ENCODE measurements at regions not wholly inside any gene's neighbourhood (a gene's known extent, or its start where the extent isn't known, plus 50 kb on each side); places are given as distances from the start of the nearest gene placed in this dataset.
A peak's percentile ranks its signal among the peaks of the same experiment; 100 is the strongest.

GRCh38 chr10:29851241-29851640 lies 208.1 kb downstream of the JCAD start:
- Mint-ChIP-seq H3K27me3 (peaks cover 6% of the 10 kb centered on the region in 2 donors), H3K36me3 (peaks cover 0 to 5% (median 0%) of the 10 kb centered on the region in 3 donors), H3K9me3 (no peaks in the 10 kb centered on the region), H3K4me3 (no peak overlapping the region), H3K27ac (no peak overlapping the region), H3K4me1 (no peaks in the 10 kb centered on the region)
- ChIA-PET POLR2A (no interaction called here), CTCF (no interaction called here)
- H3K27ac ChIP-seq (ENCODE audit: low read depth, low read length): no peak overlapping the region
- no peaks in the 10 kb centered on the region for H3K9me3 ChIP-seq (ENCODE audit: low read length)
- H3K4me3 ChIP-seq (ENCODE audit: low read length): no peak overlapping the region
- H3K4me1 ChIP-seq (ENCODE audit: insufficient read depth, low read length): no peaks in the 10 kb centered on the region
- no peaks in the 10 kb centered on the region for H3K36me3 ChIP-seq (ENCODE audit: insufficient read depth, low read length)
- H3K27me3 ChIP-seq (ENCODE audit: insufficient read depth, low read length, poor library complexity, severe bottlenecking): no peaks in the 10 kb centered on the region
- no peak for DNase-seq

DNA sequence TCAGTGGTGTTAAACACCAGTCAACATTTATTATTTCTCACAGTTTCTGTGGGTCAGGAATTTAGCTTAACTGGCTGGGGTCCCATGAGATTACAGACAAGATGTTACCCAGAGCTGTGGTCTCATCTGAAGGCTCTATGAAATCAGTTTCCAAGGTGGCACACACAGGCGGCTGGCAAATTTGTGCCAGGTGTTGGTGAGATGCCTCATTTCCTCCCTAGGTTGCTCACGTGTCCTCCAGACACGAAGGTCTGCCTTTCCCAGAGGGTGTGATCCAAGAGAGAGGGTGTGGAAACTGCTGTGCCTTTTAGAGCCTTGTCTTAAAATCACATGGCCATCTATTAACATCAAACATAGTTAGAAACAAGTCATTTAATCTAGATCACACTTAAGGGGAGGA lies 209.0 kb downstream of the JCAD start:
- ChIA-PET CTCF (interaction anchor here (1.6 kb wide), 1 partner anchor 8 kb away, joined by 4 read pairs; no protein-coding TSS in a partner anchor), POLR2A (no interaction called here)
- DNase-seq: no peak
- Histone ChIP-seq H3K27ac (ENCODE audit: low read depth, low read length) (no peak overlapping the region), H3K36me3 (ENCODE audit: insufficient read depth, low read length) (no peaks in the 10 kb centered on the region), H3K4me3 (ENCODE audit: low read length) (no peak overlapping the region), H3K9me3 (ENCODE audit: low read length) (no peaks in the 10 kb centered on the region), H3K27me3 (ENCODE audit: insufficient read depth, low read length, poor library complexity, severe bottlenecking) (no peaks in the 10 kb centered on the region), H3K4me1 (ENCODE audit: insufficient read depth, low read length) (no peaks in the 10 kb centered on the region)
- Mint-ChIP-seq H3K9me3 (no peaks in the 10 kb centered on the region), H3K27ac (no peak overlapping the region), H3K4me1 (no peaks in the 10 kb centered on the region), H3K4me3 (no peak overlapping the region), H3K36me3 (peaks cover 0 to 5% (median 0%) of the 10 kb centered on the region in 3 donors), H3K27me3 (peaks cover 6 to 7% of the 10 kb centered on the region in 2 donors)

DNA sequence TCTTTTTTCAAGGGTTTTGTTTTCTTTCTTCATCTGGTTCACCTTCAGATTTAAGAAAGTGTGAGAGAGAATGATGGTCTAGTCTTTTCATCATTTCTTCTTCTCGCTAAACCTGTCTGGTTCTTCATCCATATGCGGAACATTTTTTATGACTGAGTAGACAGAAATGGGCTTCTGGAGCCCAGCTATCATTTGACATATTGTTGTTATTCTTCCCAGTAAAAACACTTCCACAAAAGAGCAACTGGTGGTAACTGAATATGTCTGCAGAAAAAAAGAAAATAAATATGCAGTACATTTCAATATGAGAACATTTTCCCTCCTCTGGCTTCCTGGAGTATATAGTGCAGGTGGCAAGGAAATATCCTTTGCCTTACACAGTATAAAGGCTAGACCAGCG lies 209.5 kb downstream of the JCAD start:
- peaks cover 6 to 11% of the 10 kb centered on the region in 2 donors for H3K27me3 Mint-ChIP-seq
- no peaks in the 10 kb centered on the region for H3K36me3 ChIP-seq (ENCODE audit: insufficient read depth, low read length)
- no peaks in the 10 kb centered on the region for H3K4me1 ChIP-seq (ENCODE audit: insufficient read depth, low read length)
- POLR2A ChIA-PET: no interaction called here
- H3K27ac Mint-ChIP-seq: peak overlapping the region in 1 of 8 donors; percentile 38
- no peaks in the 10 kb centered on the region for H3K9me3 ChIP-seq (ENCODE audit: low read length)
- peaks cover 0 to 1% (median 0%) of the 10 kb centered on the region in 5 donors for H3K9me3 Mint-ChIP-seq
- no peak overlapping the region for H3K27ac ChIP-seq (ENCODE audit: low read depth, low read length)
- CTCF ChIA-PET: interaction anchor here (1.6 kb wide), 1 partner anchor 8 kb away, joined by 4 read pairs; no protein-coding TSS in a partner anchor
- H3K4me1 Mint-ChIP-seq: no peaks in the 10 kb centered on the region
- no peaks in the 10 kb centered on the region for H3K27me3 ChIP-seq (ENCODE audit: insufficient read depth, low read length, poor library complexity, severe bottlenecking)
- H3K4me3 Mint-ChIP-seq: no peak overlapping the region
- DNase-seq: no peak
- no peak overlapping the region for H3K4me3 ChIP-seq (ENCODE audit: low read length)
- peaks cover 0 to 5% (median 0%) of the 10 kb centered on the region in 3 donors for H3K36me3 Mint-ChIP-seq

DNA sequence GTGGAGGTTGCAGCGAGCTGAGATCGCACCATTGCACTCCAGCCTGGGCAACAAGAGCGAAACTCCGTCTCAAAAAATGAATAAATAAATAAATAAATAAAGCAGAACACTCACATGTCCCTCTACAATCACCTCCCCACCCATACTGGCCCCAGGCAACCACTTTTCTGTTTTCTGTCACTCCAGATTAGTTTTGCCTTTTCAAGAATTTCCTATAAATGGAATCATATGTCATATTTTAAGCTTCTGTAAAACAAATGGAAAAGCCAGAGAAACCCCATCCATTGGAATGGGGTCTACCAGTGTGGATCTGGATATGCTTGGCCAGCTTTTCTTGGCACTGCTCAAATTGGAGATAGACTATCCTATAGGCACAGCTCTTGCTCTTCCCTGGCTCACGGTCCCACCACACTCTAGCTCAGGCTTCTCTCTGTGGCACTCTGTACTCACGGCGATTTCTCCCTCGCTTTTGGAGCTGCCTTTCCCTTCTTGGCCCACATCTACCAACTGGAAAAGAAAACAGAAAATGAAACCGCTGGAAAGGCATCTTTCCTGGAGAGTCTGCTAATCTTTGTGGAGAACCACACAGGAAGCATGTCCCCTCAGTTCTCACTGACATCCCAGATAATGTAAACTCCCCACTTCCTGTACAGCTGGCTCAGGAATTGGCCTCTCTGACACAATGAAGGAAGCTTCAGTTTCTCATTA lies 210.1 kb downstream of the JCAD start:
- Mint-ChIP-seq H3K9me3 (peaks cover 0 to 3% (median 0%) of the 10 kb centered on the region in 5 donors), H3K27me3 (peaks cover 6 to 11% of the 10 kb centered on the region in 2 donors), H3K4me1 (no peaks in the 10 kb centered on the region), H3K36me3 (peaks cover 0 to 5% (median 0%) of the 10 kb centered on the region in 3 donors), H3K4me3 (no peak overlapping the region), H3K27ac (peak overlapping the region in 1 of 8 donors; percentile 35)
- Histone ChIP-seq H3K36me3 (ENCODE audit: insufficient read depth, low read length) (no peaks in the 10 kb centered on the region), H3K27me3 (ENCODE audit: insufficient read depth, low read length, poor library complexity, severe bottlenecking) (no peaks in the 10 kb centered on the region), H3K9me3 (ENCODE audit: low read length) (no peaks in the 10 kb centered on the region), H3K4me1 (ENCODE audit: insufficient read depth, low read length) (no peaks in the 10 kb centered on the region), H3K4me3 (ENCODE audit: low read length) (no peak overlapping the region), H3K27ac (ENCODE audit: low read depth, low read length) (no peak overlapping the region)
- ChIA-PET CTCF (interaction anchor here (1.6 kb wide), 1 partner anchor 9 kb away, joined by 4 read pairs; no protein-coding TSS in a partner anchor), POLR2A (no interaction called here)
- DNase-seq: no peak

DNA sequence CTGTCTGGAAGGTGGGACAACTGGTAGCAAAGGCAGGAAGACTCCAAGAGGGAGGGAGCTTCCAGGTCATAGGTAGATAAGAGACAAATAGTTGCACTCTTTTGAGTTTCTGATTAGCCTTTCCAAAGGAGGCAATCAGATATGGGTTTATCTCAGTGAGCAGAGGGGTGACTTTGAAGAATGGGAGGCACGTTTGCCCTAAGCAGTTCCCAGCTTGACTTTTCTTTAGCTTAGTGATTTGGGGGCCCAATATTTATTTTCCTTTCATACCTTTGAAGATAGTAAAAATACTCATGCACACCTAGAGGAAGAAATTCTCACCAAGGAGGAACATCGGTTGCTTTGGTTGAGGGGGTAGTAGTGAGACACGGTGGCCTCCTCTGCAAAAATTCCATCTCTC lies 212.1 kb upstream of the SVIL start:
- Mint-ChIP-seq H3K9me3 (peaks cover 0 to 3% (median 0%) of the 10 kb centered on the region in 5 donors), H3K27ac (no peak overlapping the region), H3K36me3 (peaks cover 0 to 5% (median 0%) of the 10 kb centered on the region in 3 donors), H3K27me3 (peaks cover 4 to 15% of the 10 kb centered on the region in 2 donors), H3K4me1 (no peaks in the 10 kb centered on the region), H3K4me3 (no peak overlapping the region)
- CTCF ChIA-PET: no interaction called here
- H3K36me3 ChIP-seq (ENCODE audit: insufficient read depth, low read length): no peaks in the 10 kb centered on the region
- no peak overlapping the region for H3K4me3 ChIP-seq (ENCODE audit: low read length)
- no peaks in the 10 kb centered on the region for H3K9me3 ChIP-seq (ENCODE audit: low read length)
- no peaks in the 10 kb centered on the region for H3K27me3 ChIP-seq (ENCODE audit: insufficient read depth, low read length, poor library complexity, severe bottlenecking)
- H3K4me1 ChIP-seq (ENCODE audit: insufficient read depth, low read length): no peaks in the 10 kb centered on the region
- DNase-seq: no peak
- POLR2A ChIA-PET: no interaction called here
- no peak overlapping the region for H3K27ac ChIP-seq (ENCODE audit: low read depth, low read length)

DNA sequence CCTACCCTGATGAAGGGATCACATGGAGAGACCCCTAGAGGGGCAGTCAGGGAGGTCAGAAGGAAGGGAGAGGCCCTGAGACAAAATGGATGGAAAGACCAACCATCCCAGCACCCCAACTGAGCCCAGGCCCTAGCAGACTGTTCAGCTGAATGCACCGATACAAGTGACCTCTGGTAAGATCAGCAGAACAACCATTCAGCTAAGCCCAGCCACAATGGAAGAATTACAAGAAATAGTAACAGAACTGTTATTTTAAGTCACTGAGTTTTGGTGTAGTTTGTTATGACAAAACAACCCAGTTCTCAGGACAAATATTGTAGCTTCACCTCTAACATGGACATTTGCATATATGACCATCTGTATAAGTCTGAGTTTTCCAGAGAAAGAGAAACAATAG lies 210.4 kb upstream of the SVIL start:
- DNase-seq: no peak
- Histone ChIP-seq H3K9me3 (ENCODE audit: low read length) (no peaks in the 10 kb centered on the region), H3K4me1 (ENCODE audit: insufficient read depth, low read length) (no peaks in the 10 kb centered on the region), H3K27ac (ENCODE audit: low read depth, low read length) (no peak overlapping the region), H3K27me3 (ENCODE audit: insufficient read depth, low read length, poor library complexity, severe bottlenecking) (no peaks in the 10 kb centered on the region), H3K4me3 (ENCODE audit: low read length) (no peak overlapping the region), H3K36me3 (ENCODE audit: insufficient read depth, low read length) (no peaks in the 10 kb centered on the region)
- POLR2A ChIA-PET: no interaction called here
- Mint-ChIP-seq H3K36me3 (peaks cover 0 to 5% (median 0%) of the 10 kb centered on the region in 3 donors), H3K4me3 (no peak overlapping the region), H3K4me1 (no peaks in the 10 kb centered on the region), H3K27me3 (peaks cover 0 to 16% of the 10 kb centered on the region in 2 donors), H3K27ac (no peak overlapping the region), H3K9me3 (peaks cover 0 to 3% (median 0%) of the 10 kb centered on the region in 5 donors)
- CTCF ChIA-PET: no interaction called here

DNA sequence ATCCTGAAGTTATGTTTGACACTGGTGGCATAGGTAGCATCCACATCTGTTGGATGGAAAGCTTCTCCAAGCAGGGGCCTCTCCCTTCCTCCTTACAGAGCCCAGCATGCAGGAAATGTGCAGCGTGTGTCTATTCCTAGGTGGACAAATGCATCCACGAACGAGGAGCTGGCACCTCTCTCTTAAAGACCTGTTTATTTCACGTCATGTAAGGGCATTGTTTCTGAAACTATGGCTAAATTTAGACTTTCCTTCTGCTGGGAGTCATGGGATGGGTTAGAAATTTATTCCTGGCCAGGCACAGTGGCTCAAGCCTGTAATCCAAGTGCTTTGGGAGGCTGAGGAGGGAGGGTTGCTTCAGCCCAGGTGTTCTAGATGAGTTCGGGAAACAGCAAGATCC lies 208.4 kb upstream of the SVIL start:
- no peak overlapping the region for H3K4me3 Mint-ChIP-seq
- peaks cover 2 to 17% of the 10 kb centered on the region in 2 donors for H3K27me3 Mint-ChIP-seq
- no peaks in the 10 kb centered on the region for H3K36me3 Mint-ChIP-seq
- POLR2A ChIA-PET: no interaction called here
- CTCF ChIA-PET: no interaction called here
- Histone ChIP-seq H3K9me3 (ENCODE audit: low read length) (no peaks in the 10 kb centered on the region), H3K27ac (ENCODE audit: low read depth, low read length) (no peak overlapping the region), H3K36me3 (ENCODE audit: insufficient read depth, low read length) (no peaks in the 10 kb centered on the region), H3K4me1 (ENCODE audit: insufficient read depth, low read length) (no peaks in the 10 kb centered on the region), H3K4me3 (ENCODE audit: low read length) (no peak overlapping the region), H3K27me3 (ENCODE audit: insufficient read depth, low read length, poor library complexity, severe bottlenecking) (no peaks in the 10 kb centered on the region)
- no peak overlapping the region for H3K27ac Mint-ChIP-seq
- H3K9me3 Mint-ChIP-seq: peaks cover 0 to 3% (median 0%) of the 10 kb centered on the region in 5 donors
- H3K4me1 Mint-ChIP-seq: no peaks in the 10 kb centered on the region
- no peak for DNase-seq

GRCh38 chr10:29841724-29842649 lies 207.2 kb upstream of the SVIL start:
- no peaks in the 10 kb centered on the region for H3K9me3 ChIP-seq (ENCODE audit: low read length)
- no peaks in the 10 kb centered on the region for H3K27me3 ChIP-seq (ENCODE audit: insufficient read depth, low read length, poor library complexity, severe bottlenecking)
- ChIA-PET POLR2A (no interaction called here), CTCF (no interaction called here)
- H3K4me3 Mint-ChIP-seq: no peak overlapping the region
- no peak for DNase-seq
- H3K9me3 Mint-ChIP-seq: peaks cover 0 to 3% (median 0%) of the 10 kb centered on the region in 5 donors
- H3K4me1 ChIP-seq (ENCODE audit: insufficient read depth, low read length): no peaks in the 10 kb centered on the region
- no peak overlapping the region for H3K4me3 ChIP-seq (ENCODE audit: low read length)
- H3K27me3 Mint-ChIP-seq: peaks cover 2 to 17% of the 10 kb centered on the region in 2 donors
- H3K36me3 ChIP-seq (ENCODE audit: insufficient read depth, low read length): no peaks in the 10 kb centered on the region
- H3K4me1 Mint-ChIP-seq: no peaks in the 10 kb centered on the region
- H3K27ac Mint-ChIP-seq: peak overlapping the region in 1 of 8 donors; percentile 43
- no peaks in the 10 kb centered on the region for H3K36me3 Mint-ChIP-seq
- no peak overlapping the region for H3K27ac ChIP-seq (ENCODE audit: low read depth, low read length)

Measured in CD8-positive, alpha-beta memory T cell (primary cell).